GM12865 (cell line): ENCODE measurements at regions not wholly inside any gene's neighbourhood (a gene's known extent, or its start where the extent isn't known, plus 50 kb on each side); places are given as distances from the start of the nearest gene placed in this dataset.

ENCODE experiments used
- DNase-seq: peaks from one replicate; pipeline ENCODE4 v3.0.0; 2010; ENCODE audit warnings: low read depth
- H3K4me3 ChIP-seq: 2 replicates; pipeline ENCODE4 v1.5.1; 2011; ENCODE audit warnings: mild to moderate bottlenecking, low read depth, low read length, control low read depth
- TF ChIP-seq, protein P1 (sequence below): IDR thresholded peaks from 2 replicates; pipeline ENCODE4 v1.5.1; 2011; ENCODE audit warnings: low read length, control low read depth, low read depth, inconsistent platforms; ENCODE audit not compliant: insufficient read depth; ENCODE audit errors: missing control alignments

DNA sequence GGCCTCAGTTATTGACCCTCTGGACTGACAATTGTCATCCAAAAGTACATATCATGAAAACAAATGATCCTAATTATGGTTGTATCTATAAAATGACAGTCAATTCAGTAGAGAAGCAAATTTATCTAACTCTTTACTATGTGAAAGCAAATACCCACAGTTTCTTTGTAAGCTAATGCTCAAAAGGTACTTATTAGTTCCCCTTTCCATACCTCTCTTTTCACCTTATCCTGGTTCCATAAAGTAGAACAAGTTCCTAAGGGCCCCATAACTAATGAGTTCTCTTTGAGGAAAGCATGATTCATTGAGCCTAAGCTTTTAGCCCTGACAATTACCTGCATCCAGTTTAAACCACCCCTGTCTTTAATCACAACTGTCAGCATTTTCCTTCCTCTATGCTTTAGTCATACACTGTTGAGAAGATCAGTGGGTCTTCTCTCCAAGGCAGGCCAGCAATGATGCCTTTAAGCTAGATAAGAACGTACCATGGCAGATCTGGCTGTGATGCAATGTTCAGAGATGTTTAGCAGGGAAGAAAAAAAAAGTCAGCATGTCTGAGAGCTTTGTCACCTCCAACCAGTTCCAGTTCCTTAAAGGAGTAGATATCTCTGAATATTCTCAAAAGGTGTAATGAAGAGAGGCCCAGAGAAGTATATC, 179.7 kb upstream of the RASGEF1B start:
- TF ChIP-seq, protein P1, sequence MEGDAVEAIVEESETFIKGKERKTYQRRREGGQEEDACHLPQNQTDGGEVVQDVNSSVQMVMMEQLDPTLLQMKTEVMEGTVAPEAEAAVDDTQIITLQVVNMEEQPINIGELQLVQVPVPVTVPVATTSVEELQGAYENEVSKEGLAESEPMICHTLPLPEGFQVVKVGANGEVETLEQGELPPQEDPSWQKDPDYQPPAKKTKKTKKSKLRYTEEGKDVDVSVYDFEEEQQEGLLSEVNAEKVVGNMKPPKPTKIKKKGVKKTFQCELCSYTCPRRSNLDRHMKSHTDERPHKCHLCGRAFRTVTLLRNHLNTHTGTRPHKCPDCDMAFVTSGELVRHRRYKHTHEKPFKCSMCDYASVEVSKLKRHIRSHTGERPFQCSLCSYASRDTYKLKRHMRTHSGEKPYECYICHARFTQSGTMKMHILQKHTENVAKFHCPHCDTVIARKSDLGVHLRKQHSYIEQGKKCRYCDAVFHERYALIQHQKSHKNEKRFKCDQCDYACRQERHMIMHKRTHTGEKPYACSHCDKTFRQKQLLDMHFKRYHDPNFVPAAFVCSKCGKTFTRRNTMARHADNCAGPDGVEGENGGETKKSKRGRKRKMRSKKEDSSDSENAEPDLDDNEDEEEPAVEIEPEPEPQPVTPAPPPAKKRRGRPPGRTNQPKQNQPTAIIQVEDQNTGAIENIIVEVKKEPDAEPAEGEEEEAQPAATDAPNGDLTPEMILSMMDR: no peak
- no peak overlapping the region for H3K4me3 ChIP-seq
- DNase-seq: no peak

DNA sequence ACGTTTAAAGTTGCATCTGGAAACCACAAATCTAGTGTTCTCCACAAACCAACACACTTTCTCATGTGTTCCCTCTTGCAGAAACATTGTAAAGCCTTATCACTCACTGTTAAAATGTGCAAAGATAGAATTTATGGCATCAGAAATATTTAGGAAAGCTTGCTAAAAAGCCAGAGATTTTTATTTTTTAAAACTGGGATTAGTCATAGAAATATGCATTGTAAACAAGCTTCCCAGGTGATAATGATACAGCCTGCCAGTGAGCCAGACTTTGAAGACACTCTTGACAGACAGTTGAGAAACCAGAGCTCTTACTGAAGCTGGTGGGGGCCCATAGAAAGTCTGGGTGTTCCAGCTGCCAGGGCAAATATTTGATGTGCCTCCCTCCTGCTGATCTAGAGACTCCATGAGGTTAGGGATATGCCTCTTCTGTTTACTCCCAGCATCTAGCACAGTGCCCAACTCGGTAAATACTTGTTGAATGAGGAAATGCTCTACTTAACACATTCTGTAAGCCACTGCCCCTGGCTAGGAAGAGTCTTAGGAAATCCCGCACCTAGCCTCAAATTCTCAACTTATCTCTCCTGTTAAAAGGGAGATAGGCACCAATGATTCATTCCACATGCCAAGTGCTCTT, 179.0 kb upstream of the RASGEF1B start:
- H3K4me3 ChIP-seq: no peak overlapping the region
- TF ChIP-seq, protein P1: no peak
- no peak for DNase-seq

DNA sequence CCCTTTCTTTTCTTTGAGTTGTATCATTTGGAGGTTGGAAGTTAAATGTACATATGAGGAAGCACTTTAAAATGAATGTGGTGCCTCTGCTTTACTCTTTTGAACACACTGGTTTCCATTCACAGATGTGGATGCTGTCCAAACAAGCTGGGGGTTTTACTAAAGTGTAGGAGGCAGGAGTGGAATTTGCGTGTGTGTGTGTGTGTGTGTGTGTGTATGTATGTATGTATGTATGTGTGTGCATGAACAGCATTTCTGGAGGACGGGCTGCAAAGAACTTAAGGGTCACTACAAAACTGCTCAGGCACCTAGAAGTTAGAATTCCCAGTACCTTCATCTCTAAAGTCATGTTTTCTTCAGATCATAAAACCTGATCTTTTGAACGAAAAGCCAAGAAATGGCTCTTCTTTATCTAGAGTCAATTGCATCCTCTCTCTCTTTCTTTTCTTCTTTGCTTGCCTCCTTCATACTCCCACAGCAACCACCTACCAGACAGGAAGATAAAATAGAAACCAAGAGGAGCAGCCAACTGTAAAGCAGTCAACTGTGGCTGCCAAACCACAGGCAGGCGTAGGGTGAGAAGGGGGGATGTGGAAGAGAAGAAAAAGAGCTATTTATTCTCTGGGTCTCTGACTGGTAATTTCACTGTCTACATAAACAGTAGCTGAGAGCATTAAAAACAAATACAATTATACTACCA, 177.0 kb upstream of the RASGEF1B start:
- TF ChIP-seq, protein P1: no peak
- H3K4me3 ChIP-seq: no peak overlapping the region
- DNase-seq: peak; percentile 49

DNA sequence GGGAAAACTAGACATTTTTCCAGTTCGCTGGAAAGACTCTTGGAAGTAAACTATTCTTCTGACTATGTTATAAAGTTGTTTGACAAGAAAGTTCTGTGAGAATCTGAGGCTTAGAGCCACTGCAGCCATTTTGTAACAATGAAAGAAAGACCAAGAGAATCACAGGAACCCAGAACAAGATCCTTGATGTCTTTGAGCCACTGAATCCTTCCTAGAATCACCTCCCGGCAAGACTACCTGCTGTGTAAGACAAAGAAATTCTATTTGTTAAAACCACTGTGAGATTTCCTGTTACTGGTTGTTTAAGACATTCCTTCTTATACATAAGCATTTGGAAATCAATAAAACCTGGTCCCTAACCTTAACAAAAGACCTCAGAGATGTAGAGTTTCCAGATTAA, 175.7 kb upstream of the RASGEF1B start:
- no peak overlapping the region for H3K4me3 ChIP-seq
- TF ChIP-seq, protein P1: no peak
- no peak for DNase-seq

DNA sequence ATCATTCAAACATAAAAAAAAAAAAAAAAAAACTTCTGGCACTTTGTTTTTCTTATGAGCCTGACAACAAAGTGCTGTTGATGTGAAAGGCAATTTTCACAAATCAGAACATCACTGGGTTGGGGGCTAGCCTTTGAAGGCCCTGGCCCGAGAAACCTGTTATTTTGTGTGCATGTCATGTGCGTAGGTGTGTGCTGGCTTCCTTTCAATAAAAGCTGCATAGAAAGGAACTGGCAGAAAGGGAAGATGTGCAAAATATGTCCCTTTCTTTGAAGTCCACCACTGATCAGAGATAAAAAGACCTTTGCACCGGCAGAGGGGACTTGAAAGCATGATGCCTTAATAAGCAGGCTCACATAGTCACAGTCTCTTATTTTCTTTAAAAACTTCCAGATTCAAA, 170.8 kb upstream of the RASGEF1B start:
- no peak for DNase-seq
- no peak overlapping the region for H3K4me3 ChIP-seq
- TF ChIP-seq, protein P1: no peak

DNA sequence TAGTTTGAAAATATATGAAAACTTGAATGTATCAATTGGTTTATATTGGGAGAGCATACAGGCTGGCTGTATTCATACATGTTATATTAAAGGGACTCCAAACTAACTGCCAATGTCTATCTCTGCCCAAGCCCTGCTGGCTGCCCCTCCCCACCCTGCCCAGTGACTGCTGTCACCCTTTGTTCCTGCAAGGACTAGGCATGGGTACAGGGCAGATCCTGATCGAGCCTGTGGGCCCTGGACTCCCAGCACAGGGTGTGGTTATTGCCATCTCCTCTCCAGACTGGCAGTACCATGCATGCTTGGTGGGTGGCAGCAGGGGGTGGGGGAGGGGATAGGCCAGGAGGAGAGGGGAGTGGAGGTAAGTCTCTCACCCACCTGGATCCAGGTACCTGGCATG, 167.5 kb upstream of the RASGEF1B start:
- H3K4me3 ChIP-seq: no peak overlapping the region
- TF ChIP-seq, protein P1: no peak
- DNase-seq: no peak
